Fibroblast of skin of scalp (primary cell): ENCODE measurements at regions not wholly inside any gene's neighbourhood (a gene's known extent, or its start where the extent isn't known, plus 50 kb on each side); places are given as distances from the start of the nearest gene placed in this dataset.
"Not testable (repeated sequence)": the region's sequence is repeated elsewhere in the genome, so short reads cannot be mapped to it uniquely, and the experiment has no call there.

ENCODE experiments used
- DNase-seq: peaks from one replicate; pipeline ENCODE4 v3.0.0-alpha.2; 2013

GRCh38 chr11:72525466-72525865 is 91.1 kb upstream of the CLPB start:
- DNase-seq = no peak

- DNase-seq = no peak
These were observed 90.4 kb upstream of the CLPB start for GRCh38 chr11:72524711-72525110.

- DNase-seq = no peak
These were observed 89.7 kb upstream of the CLPB start for GRCh38 chr11:72523991-72524390.

- no peak for DNase-seq
These were observed 87.9 kb upstream of the CLPB start for GRCh38 chr11:72522186-72522585.

- DNase-seq = no peak
These were observed 87.3 kb upstream of the CLPB start for GRCh38 chr11:72521664-72522063.

GRCh38 chr11:72520815-72521214 is 86.5 kb upstream of the CLPB start:
- DNase-seq = no peak

GRCh38 chr11:72519882-72520281 is 85.6 kb upstream of the CLPB start:
- DNase-seq = not testable (repeated sequence)

- DNase-seq = no peak
These were observed 85.0 kb upstream of the CLPB start for GRCh38 chr11:72519220-72519881.

- DNase-seq = no peak
These were observed 80.0 kb upstream of the CLPB start for GRCh38 chr11:72514331-72514730.

- no peak for DNase-seq
These were observed 79.1 kb upstream of the CLPB start for GRCh38 chr11:72513411-72513810.

- DNase-seq = no peak
These were observed 78.6 kb upstream of the CLPB start for GRCh38 chr11:72512956-72513355.

GRCh38 chr11:72511393-72512047 is 77.2 kb upstream of the CLPB start:
- no peak for DNase-seq

GRCh38 chr11:72507050-72507449 is 72.7 kb upstream of the CLPB start:
- DNase-seq = no peak

GRCh38 chr11:72497731-72498130 is 63.4 kb upstream of the CLPB start:
- DNase-seq = no peak

GRCh38 chr11:72494109-72494429 is 59.7 kb upstream of the CLPB start:
- DNase-seq = no peak

- DNase-seq = no peak
These were observed 59.2 kb upstream of the CLPB start for GRCh38 chr11:72493426-72494108.

GRCh38 chr11:72491001-72491400 is 56.7 kb upstream of the CLPB start:
- peak; percentile 19 for DNase-seq
